BLaER1 treated with 17β-estradiol and CSF1 and Interleukin-3, amounts not matched to agents 10 nM and 100 nM (cell line): ENCODE measurements at regions not wholly inside any gene's neighbourhood (a gene's known extent, or its start where the extent isn't known, plus 50 kb on each side); places are given as distances from the start of the nearest gene placed in this dataset.
"Not testable (repeated sequence)": the region's sequence is repeated elsewhere in the genome, so short reads cannot be mapped to it uniquely, and the experiment has no call there.

Source experiments
- H3K27ac ChIP-seq, 11 experiments: shearing (Covaris generic); formaldehyde crosslinking; 2 replicates each; pipeline ENCODE4 v1.8.1; 2022
- H3K27me3 ChIP-seq, 11 experiments: shearing (Covaris generic); formaldehyde crosslinking; 2 replicates each; pipeline ENCODE4 v1.8.1; 2022
- H3K36me3 ChIP-seq, 11 experiments: shearing (Covaris generic); formaldehyde crosslinking; 2 replicates each; pipeline ENCODE4 v1.8.1; 2022
- H3K4me1 ChIP-seq, 10 experiments: shearing (Covaris generic); formaldehyde crosslinking; 2 replicates each; pipeline ENCODE4 v1.8.1; 2022
- H3K4me2 ChIP-seq, 11 experiments: shearing (Covaris generic); formaldehyde crosslinking; 2 replicates each; pipeline ENCODE4 v1.8.1; 2022
- H3K4me3 ChIP-seq, 10 experiments: shearing (Covaris generic); formaldehyde crosslinking; 2 replicates each; pipeline ENCODE4 v1.8.1; 2022
- H3K9ac ChIP-seq, 11 experiments: shearing (Covaris generic); formaldehyde crosslinking; 2 replicates each; pipeline ENCODE4 v1.8.1; 2022
- H3K9me3 ChIP-seq, 11 experiments: shearing (Covaris generic); formaldehyde crosslinking; replicated peaks in 1 of 11; 2 replicates each; pipeline ENCODE4 v1.8.1; 2022
- H4K20me1 ChIP-seq, 11 experiments: shearing (Covaris generic); formaldehyde crosslinking; 2 replicates each; pipeline ENCODE4 v1.8.1; 2022
- Cebpa-rat ChIP-seq, 11 experiments: shearing (Covaris generic); IDR thresholded peaks; 2 replicates each; pipeline ENCODE4 v1.8.1; 2022

- Histone ChIP-seq H3K9me3 (peaks cover 0 to 9% (median 0%) of the 10 kb centered on the region in 11 experiments; a peak in 1 of 22 replicates), H4K20me1 (no peaks in the 10 kb centered on the region; a peak in 1 of 22 replicates), H3K9ac (no peak overlapping the region), H3K4me1 (peaks cover 0 to 17% (median 0%) of the 10 kb centered on the region in 10 experiments; a peak in 6 of 20 replicates), H3K27ac (no peak overlapping the region), H3K36me3 (no peaks in the 10 kb centered on the region), H3K27me3 (no peaks in the 10 kb centered on the region), H3K4me2 (no peak overlapping the region), H3K4me3 (no peak overlapping the region)
- TF ChIP-seq Cebpa-rat (IDR thresholded peaks at IDR 0.05) = no peak
Observed at GRCh38 chr20:5402903-5403531, 86.3 kb upstream of the PROKR2 start.

DNA sequence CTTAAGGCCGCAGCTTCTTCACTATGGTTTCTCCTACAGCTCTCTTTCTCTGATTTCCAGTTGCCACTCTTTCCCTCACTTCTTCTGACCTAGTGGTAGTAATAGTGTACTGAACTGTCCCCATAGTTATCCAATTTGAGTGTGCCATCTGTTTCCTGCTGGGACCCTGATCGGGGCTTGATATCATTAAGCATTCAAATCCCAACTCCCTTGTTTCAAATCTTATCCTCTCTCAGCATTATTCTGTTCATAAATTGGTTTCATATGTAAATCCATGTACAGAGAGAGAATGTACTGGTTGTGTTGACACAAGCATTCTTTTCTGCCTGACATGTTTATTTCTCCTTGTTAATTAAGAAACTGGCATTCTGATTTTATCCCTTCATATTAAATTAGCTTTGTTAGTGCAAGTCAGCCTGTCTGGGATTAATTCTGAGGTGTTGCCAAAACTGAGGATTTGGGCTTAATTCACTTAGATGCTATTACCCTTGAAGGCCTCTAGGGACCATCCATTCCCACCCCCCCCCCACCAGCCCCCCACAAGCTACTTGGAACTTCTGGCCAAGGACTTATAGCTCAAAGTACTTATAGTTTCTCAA, 84.6 kb upstream of the PROKR2 start:
- Histone ChIP-seq H3K4me1 (peaks cover 0 to 4% (median 0%) of the 10 kb centered on the region in 10 experiments; a peak in 5 of 20 replicates), H3K36me3 (no peaks in the 10 kb centered on the region), H3K9me3 (peaks cover 0 to 9% (median 0%) of the 10 kb centered on the region in 11 experiments; a peak in 1 of 22 replicates), H3K4me3 (no peak overlapping the region), H3K4me2 (no peak overlapping the region), H3K9ac (no peak overlapping the region), H4K20me1 (no peaks in the 10 kb centered on the region; a peak in 1 of 22 replicates), H3K27ac (no peak overlapping the region), H3K27me3 (no peaks in the 10 kb centered on the region)
- no peak for TF ChIP-seq Cebpa-rat (IDR thresholded peaks at IDR 0.05)

DNA sequence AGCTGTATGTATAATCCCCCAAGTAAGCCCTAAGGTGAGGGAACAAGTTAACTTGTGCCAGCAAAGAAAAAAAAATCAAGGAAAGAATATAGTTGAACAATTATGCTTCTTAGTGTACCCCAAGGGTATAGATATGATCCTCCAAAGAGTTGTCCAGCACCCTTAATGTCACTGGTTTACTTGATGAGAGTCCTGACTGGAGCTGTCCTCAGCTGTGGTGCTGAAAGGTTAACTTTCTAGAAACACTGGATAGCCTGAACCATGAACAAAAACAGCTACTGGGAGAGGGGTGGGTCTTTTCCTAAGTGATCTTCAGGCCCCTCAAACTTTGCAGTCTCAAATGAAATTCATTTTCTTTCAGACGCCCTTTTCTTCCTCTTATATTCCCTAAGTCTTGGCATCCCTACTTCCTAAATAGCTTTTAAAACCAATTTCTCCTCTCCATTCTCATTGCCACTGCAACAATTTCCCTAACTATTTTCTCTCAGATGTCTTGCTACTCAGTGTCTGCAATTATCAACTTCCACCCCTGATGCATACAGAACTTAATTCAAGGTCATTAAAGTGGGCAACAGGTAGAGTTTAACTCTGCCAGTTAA, 83.5 kb upstream of the PROKR2 start:
- H3K9me3 ChIP-seq = peaks cover 0 to 9% (median 0%) of the 10 kb centered on the region in 11 experiments; a peak in 1 of 22 replicates
- H3K4me2 ChIP-seq = no peak overlapping the region
- no peak overlapping the region for H3K27ac ChIP-seq
- H3K9ac ChIP-seq = no peak overlapping the region
- no peaks in the 10 kb centered on the region for H3K4me1 ChIP-seq
- H4K20me1 ChIP-seq = no peaks in the 10 kb centered on the region; a peak in 1 of 22 replicates
- H3K36me3 ChIP-seq = no peaks in the 10 kb centered on the region
- no peaks in the 10 kb centered on the region for H3K27me3 ChIP-seq
- no peak for TF ChIP-seq Cebpa-rat (IDR thresholded peaks at IDR 0.05)
- H3K4me3 ChIP-seq = no peak overlapping the region

DNA sequence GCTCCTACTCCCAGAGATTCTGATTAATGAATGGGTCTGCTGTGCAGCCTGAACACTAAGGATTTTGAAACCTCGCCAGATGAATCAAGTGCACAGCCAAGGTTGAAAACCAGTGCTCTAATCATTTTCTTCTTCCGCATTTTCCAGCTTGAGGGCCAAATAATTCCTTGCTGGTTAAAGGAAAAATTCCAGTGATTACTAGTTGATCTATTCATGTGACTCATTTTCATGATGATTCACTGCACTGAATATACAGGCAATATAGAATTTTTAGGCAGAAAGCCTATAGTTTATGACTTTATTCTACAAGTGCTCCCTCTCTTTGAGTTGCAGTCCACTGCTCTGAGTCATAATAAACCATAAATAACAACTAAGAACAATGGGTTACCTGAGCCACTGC, 80.6 kb upstream of the PROKR2 start:
- no peak for TF ChIP-seq Cebpa-rat (IDR thresholded peaks at IDR 0.05)
- Histone ChIP-seq H3K4me2 (no peak overlapping the region), H3K9me3 (no peaks in the 10 kb centered on the region), H3K27me3 (no peaks in the 10 kb centered on the region), H3K36me3 (no peaks in the 10 kb centered on the region), H3K4me1 (no peaks in the 10 kb centered on the region), H3K4me3 (no peak overlapping the region), H3K27ac (no peak overlapping the region), H4K20me1 (no peaks in the 10 kb centered on the region), H3K9ac (no peak overlapping the region)

DNA sequence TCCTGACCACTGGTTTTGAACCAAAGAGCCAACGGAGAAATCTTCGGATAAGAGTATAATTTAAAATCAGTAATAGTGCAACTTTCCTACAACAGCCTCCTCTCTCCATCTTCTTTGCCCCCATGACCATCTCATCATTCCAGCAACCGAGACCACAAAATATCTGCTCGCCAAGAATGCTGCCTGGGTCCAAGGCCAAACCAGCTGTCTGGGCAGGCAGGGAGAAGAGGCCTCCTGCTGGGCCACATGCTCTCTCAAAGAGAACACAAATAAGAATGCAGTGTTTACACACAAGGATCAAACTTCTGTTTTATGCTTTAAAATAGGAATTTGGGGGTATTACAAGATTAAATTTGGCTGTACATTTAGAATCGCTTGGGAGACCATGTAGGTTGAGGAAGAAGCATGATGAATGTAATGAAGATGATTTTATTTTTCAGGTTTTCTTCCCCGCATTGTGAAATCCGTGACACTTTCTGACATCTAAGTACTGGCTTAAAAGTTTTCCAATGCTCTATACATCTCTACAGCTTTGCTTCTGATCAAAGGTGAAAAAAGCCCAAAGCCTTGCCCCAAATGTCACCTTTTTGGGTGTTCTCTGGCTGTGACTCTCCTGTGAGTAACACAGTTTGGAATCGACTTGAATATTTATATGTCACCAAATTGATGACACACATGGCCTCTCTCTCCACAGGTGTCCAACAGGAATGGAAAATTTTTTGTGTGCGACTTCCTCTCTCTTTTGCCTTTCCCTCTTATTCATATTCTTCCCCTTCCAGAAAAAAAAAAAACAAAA, 79.4 kb upstream of the PROKR2 start:
- no peaks in the 10 kb centered on the region for H3K4me1 ChIP-seq
- H3K4me3 ChIP-seq = no peak overlapping the region
- no peak for TF ChIP-seq Cebpa-rat (IDR thresholded peaks at IDR 0.05)
- H4K20me1 ChIP-seq = no peaks in the 10 kb centered on the region
- no peak overlapping the region for H3K9ac ChIP-seq
- H3K36me3 ChIP-seq = no peaks in the 10 kb centered on the region
- H3K27me3 ChIP-seq = no peaks in the 10 kb centered on the region
- no peak overlapping the region for H3K4me2 ChIP-seq
- no peak overlapping the region for H3K27ac ChIP-seq
- no peaks in the 10 kb centered on the region for H3K9me3 ChIP-seq

GRCh38 chr20:5393218-5393870, 76.6 kb upstream of the PROKR2 start:
- Histone ChIP-seq H3K36me3 (no peaks in the 10 kb centered on the region), H3K4me3 (no peak overlapping the region), H3K4me1 (no peaks in the 10 kb centered on the region), H3K9ac (no peak overlapping the region), H3K9me3 (no peaks in the 10 kb centered on the region), H4K20me1 (no peaks in the 10 kb centered on the region), H3K27ac (no peak overlapping the region), H3K27me3 (no peaks in the 10 kb centered on the region), H3K4me2 (no peak overlapping the region)
- no peak for TF ChIP-seq Cebpa-rat (IDR thresholded peaks at IDR 0.05)

DNA sequence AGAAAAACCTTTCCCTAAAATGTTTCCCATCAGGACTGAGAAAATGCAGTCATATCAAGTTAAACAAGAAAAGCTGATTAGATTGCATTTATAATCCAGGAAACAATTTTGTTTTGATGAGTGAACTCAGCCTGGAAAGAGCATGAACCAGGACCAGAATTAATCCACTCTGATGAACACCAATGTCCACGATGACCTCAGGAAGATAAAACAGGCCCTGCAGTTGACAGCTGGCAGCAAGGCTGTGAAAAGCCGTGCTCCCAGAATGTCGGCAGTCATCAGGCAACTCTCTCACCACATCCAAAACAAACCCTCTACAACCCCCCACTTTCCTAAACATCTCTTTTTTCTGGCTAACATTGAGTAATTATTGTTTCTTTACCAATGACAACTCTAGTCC, 74.0 kb upstream of the PROKR2 start:
- H4K20me1 ChIP-seq = no peaks in the 10 kb centered on the region
- no peaks in the 10 kb centered on the region for H3K9me3 ChIP-seq
- H3K9ac ChIP-seq = no peak overlapping the region
- no peak overlapping the region for H3K4me3 ChIP-seq
- no peak overlapping the region for H3K27ac ChIP-seq
- TF ChIP-seq Cebpa-rat (IDR thresholded peaks at IDR 0.05) = no peak
- H3K4me1 ChIP-seq = no peaks in the 10 kb centered on the region
- no peak overlapping the region for H3K4me2 ChIP-seq
- no peaks in the 10 kb centered on the region for H3K36me3 ChIP-seq
- H3K27me3 ChIP-seq = no peaks in the 10 kb centered on the region

- not testable (repeated sequence) for H3K27ac ChIP-seq, H4K20me1 ChIP-seq, H3K9ac ChIP-seq, H3K4me3 ChIP-seq, H3K27me3 ChIP-seq, H3K4me2 ChIP-seq, H3K4me1 ChIP-seq, H3K36me3 ChIP-seq
- H3K9me3 ChIP-seq = peaks cover 14 to 30% (median 22%) of the 10 kb centered on the region in 11 experiments; a peak in 21 of 22 replicates
Observed at GRCh38 chr20:5386846-5387245, 70.1 kb upstream of the PROKR2 start.

DNA sequence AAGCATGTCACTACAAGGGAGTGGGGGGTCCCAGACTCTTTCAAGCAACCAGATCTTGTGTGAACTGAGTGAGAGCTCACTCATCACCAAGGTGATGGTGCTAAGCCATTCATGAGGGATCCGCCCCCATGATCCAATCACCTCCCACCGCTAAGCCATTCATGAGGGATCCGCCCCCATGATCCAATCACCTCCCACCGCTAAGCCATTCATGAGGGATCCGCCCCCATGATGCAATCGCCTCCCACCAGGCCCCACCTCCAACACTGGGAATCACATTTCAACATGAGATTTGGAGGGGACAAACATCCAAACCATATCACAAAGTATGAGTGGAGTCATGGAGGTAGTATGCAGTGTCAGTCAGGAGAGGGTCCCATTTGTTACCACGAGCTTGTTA, 64.8 kb upstream of the PROKR2 start:
- H3K4me2 ChIP-seq, H3K4me3 ChIP-seq, H4K20me1 ChIP-seq, H3K9ac ChIP-seq, H3K27me3 ChIP-seq, H3K4me1 ChIP-seq, H3K27ac ChIP-seq, H3K36me3 ChIP-seq: not testable (repeated sequence)
- H3K9me3 ChIP-seq = peaks cover 20 to 41% (median 24%) of the 10 kb centered on the region in 11 experiments; a peak in 21 of 22 replicates
